DMS53 treated with DMSO at 0.1 percent for 48 hours (cell line): ENCODE measurements at regions not wholly inside any gene's neighbourhood (a gene's known extent, or its start where the extent isn't known, plus 50 kb on each side); places are given as distances from the start of the nearest gene placed in this dataset.

Source experiments
- DNase-seq: peaks from one replicate; lab custom pipeline; 2025; ENCODE audit not compliant: unreplicated experiment; lab: John Stamatoyannopoulos, UW

DNA sequence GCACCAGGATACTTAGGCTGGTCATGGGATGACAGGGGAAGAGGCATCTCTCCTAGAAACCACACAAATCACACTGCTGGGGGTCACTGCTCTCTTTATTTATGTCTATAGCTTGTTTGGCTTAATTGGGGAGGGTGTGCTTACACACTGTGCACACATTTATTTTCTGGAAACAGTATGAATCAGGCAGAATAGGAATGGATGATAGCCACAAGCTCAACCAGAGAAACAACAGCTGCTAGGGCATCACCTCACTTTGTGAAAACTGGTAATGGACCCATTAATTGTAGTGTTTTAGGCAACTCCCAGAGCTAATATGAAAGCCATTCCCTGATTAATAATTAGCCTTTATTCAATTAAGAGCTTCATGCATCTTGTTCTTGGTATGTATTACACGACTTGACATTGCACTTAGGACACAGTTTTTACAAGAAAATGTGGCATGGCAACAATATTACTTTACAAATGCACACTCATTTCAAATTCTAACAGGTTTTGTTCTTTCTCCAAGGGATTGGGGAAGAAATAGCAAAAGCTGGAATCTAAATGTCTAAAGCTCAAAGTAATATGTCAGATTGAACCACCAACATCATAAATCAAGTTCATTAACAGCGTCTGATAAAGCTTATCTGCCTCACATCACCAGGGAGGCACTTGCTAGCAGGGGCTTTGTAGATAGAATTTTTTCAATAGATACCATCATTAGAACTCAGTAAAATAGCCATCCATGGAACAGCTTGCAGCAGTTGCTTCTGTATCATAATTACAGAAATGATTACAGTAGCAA, 361.9 kb upstream of the FSHR start:
- no peak for DNase-seq

DNA sequence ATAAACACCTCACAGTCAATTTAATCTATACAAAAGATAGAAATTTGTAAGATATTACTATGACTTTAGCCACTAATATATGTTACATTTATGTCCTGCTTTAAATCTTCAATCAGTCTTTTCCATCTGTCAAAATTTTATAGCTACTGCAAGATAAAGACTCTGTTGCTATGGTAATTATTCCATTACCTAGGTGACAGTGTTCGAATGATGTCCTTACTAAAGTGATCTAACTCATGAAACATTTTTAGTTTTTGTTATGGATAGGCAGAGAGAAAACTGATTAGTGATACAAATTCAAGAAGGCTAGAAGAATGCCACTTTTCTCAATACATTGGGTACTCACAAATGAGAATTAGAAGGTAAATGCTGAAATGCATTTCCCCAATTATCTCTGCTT, 359.9 kb upstream of the FSHR start:
- no peak for DNase-seq

GRCh38 chr2:49490710-49491109, 336.4 kb upstream of the FSHR start:
- DNase-seq: peak; percentile 79

DNA sequence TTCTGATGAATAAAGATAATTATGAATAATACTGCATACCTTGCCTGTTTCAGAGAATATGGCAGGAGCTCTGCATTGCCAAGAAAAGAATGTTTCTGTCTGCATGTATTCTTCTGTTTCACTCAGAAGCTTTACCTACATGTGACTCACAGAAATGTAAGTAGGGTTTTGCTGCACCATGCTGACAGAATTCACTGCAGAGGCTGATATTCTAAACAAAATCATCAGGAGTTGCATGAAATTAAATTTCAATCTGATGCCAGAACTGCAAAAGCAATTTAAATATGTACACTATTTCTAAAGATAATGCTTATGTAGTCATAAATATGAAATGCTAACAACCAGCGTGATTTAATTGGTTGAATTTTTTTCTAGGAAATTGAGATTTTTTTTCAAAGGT, 332.8 kb upstream of the FSHR start:
- no peak for DNase-seq

DNA sequence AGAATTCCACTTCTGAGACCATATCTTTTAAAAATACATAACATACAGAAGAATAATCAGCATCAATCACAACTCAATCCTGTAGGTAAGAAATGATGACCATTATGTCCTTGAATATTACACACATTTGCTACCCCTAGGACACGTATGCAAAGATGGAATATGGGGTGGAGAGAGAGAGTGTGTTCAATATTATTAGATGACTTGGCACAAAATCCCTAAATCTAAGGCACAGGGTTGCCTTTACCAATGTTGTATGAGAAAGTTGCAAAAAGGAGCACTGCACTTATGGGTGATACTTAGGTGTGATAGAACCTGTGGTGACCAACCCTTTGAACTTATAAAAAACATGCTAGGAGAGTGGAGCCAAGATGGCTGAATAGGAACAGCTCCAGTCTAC, 326.2 kb upstream of the FSHR start:
- no peak for DNase-seq

- DNase-seq: no peak
Measured at GRCh38 chr2:49465157-49465831, 311.0 kb upstream of the FSHR start.

GRCh38 chr2:49459314-49459993, 305.1 kb upstream of the FSHR start:
- no peak for DNase-seq

DNA sequence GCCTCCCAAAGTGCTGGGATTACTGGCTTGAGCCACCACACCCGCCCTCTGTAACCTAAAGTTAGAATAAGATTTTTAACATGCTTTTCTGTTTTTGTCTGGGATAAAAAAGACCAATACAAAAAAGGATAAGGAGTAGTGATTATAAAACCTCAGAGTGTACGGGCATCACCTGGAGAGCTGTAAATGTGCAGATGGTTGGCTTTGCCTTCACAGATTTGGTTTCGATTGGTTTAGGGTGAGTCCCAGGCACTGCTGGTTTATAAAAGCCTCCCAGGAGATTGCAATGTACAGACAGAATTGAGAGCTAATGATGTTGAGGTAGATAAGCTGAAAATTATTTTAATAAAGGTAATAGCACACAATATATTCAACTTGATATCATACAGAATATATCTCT, 289.7 kb upstream of the FSHR start:
- no peak for DNase-seq

DNA sequence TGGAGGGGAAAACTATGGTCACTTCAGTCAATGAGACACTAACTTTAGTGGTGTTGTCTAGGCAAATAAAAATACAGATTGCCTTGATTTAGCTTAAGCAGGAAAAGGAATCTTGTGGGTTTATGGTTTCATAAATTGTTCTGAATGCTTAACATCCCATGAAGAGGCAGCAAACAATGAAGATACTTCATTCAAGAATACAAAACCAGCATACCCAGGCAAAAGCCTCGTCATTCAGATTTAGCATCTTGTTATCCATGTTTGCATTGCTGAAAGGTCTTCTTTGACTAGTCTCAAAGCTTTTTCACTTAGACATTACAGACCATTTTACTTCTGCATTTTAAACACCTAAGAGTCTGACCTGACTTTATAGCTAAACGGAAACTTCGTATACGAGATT, 272.7 kb upstream of the FSHR start:
- no peak for DNase-seq

- DNase-seq: no peak
Measured at GRCh38 chr2:49416252-49416651, 261.9 kb upstream of the FSHR start.

GRCh38 chr2:49404108-49404507, 249.8 kb upstream of the FSHR start:
- no peak for DNase-seq

DNA sequence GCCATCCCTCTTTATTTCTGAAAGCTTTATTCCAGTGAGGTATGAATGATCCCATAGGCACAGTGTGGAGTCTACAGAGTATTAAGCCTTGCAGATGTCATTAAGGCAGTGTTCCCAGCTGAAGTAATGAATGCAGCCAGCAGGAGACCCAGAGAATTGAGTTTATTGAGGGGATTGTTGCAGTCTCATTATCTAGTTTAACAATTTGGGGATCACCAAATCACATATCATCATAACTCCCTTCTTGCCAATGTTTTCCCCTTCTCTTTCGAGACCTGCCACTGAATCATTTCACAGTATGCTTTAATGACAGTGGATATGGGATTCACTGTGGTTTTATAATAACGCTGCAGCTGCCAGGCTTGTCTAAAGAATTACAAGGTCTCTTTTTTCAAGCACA, 249.3 kb upstream of the FSHR start:
- DNase-seq: no peak

- no peak for DNase-seq
Measured at GRCh38 chr2:49379406-49379805, 225.1 kb upstream of the FSHR start.

- no peak for DNase-seq
Measured at GRCh38 chr2:49371128-49371701, 216.9 kb upstream of the FSHR start.

DNA sequence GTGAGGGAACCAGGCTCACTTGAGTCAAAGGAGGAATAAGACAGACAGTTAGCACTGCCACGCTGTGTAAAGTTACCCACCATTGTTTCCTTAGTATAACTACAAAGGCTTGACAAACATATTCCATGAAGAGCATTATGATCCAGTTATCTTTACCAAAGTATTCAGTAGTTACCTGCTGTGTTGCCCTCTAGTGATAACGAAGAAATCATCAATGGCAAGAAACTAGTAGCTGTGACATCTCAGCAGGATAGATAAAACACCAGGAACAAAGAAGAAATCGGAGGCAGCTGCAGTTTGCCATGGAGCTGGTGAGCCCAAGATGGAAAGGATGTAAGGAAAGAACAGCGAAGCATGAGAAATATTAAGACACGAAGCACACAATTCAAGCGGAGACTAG, 215.3 kb upstream of the FSHR start:
- DNase-seq: no peak

DNA sequence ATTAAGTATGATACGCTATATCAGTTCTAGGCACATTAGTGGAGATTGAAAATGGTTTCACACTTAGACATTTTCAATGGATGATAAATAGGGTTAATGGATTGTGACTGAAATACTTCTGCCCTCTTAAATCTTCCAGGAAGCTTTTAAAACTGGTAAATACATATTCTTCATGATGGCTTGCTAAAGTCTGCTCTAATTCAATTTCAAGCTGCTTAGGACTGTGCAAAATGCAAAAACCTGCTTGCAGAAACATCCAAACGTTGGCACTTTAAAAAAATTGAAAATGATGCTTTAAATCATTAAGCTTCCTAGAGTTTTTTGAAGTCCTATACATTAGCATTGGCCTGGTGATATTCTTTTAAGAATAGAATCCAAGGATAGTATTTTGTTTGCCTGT, 214.8 kb upstream of the FSHR start:
- no peak for DNase-seq

DNA sequence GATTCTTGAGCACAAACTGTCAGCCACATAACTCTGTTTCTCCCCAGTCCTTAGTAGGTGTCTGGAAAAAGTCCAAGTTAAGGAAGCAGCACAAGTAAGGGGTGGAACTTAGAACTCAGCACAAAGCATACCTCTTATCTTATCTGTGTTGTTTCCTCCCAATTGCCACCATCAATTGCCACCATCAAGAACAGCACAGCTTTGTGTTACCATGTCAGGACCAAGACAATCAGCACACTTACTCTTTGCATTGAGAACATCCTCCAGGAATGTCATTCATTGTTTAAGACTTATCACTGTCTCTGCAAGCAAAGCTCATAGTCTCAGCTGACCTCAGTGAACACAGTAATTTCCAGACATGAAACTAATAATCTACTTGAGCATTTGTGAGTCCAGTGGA, 212.7 kb upstream of the FSHR start:
- no peak for DNase-seq

DNA sequence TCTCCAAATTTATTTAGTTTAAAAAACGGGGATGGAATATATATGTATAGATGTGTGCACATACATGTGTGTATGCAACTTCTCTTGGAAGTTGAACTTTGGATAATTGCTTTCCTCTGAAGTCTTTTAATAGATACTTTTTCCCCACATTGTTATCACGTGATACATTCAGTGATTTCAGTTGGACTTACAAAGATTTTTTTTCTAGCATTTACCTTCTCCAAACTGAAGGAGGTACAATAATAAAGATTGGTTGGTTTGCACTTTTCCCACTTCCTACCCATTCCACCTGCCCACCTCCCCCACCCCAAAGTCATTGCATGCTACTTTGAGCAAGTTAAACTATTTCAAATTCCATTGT, 206.1 kb upstream of the FSHR start:
- no peak for DNase-seq

- DNase-seq: no peak
Measured at GRCh38 chr2:49359721-49360406, 205.5 kb upstream of the FSHR start.

GRCh38 chr2:49355611-49356010, 201.3 kb upstream of the FSHR start:
- no peak for DNase-seq

GRCh38 chr2:49351560-49351959, 197.2 kb upstream of the FSHR start:
- peak; percentile 65 for DNase-seq
